ENCODE measurements at regions not wholly inside any gene's neighbourhood (a gene's known extent, or its start where the extent isn't known, plus 50 kb on each side); places are given as distances from the start of the nearest gene placed in this dataset.
A peak's percentile ranks its signal among the peaks of the same experiment; 100 is the strongest.

DNA sequence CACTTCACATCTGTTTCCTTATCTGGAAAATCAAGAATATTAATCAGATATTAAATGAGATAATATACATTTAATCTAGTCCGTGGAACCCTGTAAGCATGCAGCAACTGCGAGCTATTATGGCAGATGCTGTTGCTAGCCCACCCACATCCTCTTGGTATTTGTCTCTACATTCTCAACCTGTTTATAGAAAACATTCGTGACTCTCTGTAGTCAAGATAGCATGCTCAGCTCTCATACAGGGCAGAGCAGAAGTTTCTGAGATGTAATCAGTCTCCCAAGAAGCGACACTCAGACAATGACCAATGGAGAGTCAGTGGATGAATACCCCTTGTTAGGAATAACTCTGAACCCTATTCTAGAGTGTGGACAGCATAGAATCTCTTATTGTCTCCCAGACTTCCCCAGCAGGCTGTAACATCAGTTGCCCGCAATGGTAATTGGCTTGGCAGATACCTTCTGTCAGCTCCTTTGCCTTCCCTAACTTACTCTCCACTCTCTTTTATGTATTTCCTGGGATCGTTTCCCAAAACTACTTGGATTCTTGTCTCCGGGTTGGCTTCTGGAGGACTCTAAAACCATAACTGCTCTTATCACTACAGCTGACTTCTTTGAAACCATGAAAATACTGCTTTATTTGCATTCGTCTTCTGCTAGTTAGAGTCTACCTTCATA, 400.7 kb upstream of the TNP1 start:
- DNase-seq, result no peak

DNA sequence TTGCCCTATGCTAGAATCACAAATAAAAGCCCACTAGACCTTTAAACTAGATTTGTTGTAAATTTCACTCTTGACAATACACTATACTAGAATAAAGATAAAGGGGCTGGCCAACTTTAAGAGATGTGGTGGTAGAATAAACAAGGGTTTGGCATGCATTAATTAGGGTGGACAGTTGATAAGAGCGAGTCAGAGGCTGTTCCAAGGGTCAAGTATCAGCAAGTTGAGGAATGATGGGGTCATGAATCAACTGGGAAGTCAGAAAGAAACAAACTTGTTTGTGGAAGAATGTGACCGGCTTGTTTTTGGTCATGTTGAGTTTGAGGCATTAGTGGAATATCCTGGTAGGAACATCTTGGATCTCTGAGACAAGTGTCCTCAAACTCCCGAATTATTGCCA, 398.3 kb upstream of the TNP1 start:
- no peak for DNase-seq

DNA sequence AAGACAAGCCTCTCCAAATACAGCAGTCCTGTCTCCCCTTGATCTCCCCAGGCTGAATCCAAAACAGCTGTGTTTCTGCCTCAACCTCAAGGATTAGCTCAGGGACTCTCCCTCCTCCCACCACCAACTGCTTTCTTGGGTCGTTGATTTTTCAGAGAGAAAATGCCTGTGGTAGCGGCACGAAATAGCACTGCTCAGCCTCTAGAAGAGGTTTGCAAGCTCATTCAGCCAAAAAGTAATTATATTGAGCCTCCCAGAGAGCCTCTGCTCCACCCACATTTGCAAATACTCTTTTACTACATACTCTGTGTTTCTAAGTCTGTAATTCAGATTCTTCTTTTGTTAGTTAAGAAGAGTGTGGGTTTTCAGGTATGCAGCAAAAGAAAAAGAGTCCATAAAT, 396.4 kb upstream of the TNP1 start:
- peak; percentile 88 for DNase-seq

DNA sequence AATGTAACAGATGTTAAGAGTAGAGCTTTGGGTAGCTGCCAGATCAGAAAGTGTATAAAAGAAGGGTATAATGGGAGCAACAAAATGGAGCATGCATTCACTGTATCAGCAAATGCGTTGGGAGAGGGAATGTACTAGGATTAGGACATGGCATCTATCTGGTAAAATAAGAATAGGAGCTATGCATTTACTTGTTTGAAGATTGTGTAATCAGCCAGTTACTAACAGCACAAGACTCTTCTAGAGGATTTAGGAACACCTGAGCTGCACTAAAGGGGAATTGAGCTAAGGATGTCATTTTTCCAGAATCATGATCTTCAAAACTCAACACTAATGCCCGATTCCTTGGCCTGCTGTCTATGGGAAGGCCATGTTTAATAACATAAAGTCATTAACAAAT, 394.2 kb upstream of the TNP1 start:
- DNase-seq, result no peak

DNA sequence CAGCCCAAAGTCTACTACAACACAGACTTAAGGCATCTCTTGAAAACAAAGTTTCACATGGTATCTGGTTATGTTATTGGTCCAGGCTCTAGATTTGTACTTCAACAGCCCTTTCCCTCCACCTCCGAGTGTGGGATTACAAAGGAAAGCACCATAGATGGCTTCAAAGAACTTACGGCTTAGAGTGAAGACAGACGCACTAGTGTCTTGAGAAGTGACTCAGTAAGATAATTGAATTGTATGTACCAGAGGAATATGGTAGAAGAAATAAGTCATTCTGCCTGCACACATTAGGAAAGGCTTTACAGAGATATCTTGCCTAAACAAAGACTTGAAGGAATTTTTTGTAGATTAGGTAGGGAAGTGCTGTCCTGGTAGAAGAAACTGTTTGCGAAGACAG, 392.3 kb upstream of the TNP1 start:
- no peak for DNase-seq

DNA sequence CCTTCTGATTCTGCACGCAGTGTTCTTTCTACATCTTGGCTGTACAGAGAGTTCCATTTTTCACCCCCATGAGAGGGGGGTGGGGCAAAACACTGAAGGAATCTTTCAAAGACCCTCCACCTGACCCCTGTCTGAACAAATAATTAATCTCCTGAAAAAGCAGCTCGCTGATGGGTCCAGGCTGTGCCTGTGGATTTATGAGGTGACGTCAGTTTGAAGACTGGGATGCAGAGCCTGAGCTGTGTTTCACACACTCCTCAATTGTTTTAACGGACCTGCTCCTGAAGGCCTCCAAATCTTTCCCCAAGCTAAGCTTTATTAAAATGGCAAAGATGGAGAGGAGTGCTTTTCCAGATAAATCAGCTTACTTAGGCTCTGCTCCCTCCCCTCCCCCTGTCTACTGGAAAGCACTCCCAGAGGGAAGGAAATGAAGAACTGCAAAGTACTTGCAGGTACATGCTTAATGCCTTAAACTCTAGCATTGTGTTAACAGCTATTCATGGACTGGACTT, 390.2 kb upstream of the TNP1 start:
- DNase-seq, result peak; percentile 28

DNA sequence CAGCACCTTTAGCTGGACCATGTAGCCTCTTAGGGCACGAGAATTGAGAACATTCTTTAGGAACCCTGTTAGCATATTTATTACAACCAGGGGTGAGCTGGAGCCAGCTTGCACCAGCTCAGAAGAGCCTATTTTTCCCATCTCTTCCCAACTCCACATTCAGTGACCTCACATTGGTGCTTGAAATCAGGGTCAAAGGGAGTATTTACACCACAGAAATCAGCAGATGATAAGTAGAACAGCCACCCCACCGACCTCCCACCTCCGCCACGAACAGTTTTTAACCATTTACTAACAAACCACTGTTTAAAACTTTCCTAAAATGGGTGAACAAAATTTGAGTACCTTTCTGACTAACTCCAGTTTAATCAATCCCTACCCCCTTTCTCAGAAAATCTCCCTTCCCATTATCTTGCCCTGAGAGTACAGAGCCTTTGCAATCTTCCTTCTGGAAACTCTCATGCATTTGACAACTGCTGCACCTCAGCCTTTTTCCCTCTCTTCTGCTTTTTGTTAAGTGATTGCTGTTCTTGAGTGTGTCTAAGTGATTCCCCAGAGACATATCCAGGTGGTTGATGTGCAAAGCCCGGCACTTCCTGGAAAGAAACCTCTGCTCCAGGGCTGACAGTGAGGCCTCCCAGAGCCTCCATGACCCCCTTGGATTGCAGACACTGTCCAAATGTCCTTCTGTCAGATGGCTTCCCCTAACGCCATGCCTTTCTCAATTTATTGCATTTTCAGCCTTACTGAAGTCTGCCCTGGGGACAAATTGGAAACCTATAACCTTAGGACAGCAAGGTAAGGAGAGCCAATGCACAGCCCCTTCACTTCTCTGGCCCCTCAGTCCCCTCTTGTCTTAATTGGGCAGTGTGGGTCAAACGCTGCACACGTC, 389.5 kb upstream of the TNP1 start:
- DNase-seq, result no peak

DNA sequence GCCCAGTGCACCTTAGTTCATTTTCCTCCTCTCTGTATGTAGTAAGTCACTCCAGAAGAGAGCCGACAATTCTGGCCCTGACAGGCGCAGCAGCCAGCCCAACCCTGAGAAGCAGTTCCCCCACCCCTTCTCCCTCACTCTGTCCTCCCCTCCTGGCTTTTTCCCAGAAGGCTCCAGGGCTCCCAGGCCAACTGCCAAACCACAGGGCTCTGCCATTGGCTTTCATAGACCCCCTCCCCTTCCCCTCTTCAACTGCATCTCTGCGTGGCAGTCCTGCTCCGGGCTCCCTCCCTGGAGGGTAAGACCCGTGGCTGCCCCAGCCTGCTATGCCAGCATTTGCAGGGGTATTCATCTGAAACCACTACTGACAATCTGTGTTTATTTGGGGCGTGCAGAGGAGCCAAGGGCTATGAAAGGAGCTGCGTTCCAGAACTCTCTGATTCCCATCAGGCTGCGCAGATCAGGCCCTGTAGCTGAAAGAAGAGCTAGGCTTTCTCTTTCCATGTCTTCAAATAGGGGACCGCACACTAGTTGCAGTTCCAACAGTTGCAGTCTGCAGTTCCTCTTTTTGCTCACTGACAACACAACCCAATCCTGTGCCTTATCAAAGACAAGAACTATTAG, 388.6 kb upstream of the TNP1 start:
- DNase-seq, result peak; percentile 91

DNA sequence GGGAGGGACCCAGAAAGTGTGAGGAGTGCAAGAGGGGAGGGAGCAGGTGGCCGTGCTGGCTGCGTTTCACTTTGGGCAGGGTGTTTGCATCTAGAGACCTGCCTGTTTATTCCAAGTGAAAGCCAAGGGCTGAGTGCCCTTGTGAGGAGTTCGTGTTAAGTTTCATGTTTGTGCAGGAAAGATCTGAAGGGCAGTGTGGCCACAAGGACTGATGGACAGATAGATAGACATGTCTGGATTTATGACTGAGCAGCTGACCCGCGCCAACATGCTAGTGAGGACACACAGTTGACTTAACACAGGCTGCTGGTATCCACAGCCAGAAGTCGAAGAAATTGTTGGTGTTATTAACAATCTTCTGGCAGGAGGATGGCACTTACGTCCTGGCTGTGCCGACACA, 387.6 kb upstream of the TNP1 start:
- no peak for DNase-seq

DNA sequence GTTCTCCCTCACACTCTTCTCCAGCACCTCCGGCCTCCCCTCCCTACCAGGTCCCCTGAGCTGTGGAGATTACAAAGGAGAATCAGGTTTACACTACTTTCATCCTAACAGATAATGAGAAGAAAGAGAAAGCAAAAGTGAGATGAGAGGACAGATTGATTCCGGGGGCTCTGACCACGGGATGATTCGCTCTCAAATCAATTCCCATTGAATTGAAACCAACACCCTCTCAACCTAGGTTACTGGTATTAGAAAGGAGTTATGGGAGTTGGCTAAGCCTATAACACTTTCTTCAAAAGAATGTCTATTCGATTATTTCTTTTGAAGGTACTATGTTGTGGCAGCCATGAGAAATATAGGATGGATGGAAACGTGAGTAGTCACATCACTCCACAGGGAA, 386.2 kb upstream of the TNP1 start:
- no peak for DNase-seq

DNA sequence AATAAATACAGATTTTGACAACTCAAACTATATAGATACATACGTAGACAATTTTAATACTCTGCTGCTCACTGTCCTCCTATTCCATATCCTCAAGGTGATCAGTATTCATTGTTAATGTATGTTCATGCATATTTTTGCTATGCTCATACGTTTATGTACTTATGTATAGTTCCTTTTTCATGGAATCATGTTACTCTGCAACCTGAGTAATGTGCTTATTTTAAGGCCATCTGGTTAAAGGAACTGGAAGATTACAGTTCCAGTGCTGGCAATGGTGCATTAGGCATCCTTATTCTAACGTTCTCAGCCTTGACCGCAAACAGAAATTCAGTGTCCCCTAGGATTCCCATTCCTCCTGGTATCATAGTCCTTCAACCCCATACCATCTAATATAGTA, 385.0 kb upstream of the TNP1 start:
- no peak for DNase-seq

DNA sequence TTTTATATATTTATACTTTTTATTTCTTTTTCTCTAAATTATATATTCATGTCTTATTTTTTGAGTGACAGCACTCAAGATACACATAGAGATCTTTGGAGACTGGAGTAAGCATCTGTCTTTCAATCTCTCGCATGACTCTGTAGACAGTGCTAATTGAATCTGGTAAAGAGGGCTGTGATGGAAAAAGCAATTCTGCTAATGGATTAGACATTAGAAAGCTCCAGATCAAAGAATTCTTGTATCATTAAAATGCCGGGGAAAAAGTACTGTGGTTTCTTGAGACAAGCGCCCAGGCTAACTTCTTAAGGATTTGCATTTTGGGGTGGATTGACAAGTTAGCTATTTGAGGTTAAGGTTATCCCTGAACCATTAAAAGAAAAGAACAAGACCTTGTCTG, 383.1 kb upstream of the TNP1 start:
- DNase-seq, result no peak

DNA sequence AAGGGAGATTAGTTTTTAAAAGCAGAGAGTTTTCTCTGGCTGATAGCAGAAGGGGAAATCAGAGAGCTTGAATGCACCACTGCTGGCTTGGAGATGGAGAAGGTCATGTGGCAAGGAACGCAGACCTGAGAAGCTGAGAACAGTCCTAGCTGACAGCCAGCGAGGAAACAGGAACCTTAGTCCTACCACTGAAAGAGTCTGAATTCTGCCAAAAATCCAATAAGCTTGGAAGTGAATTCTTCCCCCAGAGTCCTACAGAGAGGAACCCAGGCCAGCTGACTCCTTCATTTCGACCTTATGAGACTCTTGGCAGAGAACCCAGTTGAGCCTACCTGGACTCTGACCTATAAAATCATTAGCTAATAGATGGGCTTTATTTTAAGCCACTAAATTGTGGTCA, 371.9 kb upstream of the TNP1 start:
- DNase-seq, result no peak

DNA sequence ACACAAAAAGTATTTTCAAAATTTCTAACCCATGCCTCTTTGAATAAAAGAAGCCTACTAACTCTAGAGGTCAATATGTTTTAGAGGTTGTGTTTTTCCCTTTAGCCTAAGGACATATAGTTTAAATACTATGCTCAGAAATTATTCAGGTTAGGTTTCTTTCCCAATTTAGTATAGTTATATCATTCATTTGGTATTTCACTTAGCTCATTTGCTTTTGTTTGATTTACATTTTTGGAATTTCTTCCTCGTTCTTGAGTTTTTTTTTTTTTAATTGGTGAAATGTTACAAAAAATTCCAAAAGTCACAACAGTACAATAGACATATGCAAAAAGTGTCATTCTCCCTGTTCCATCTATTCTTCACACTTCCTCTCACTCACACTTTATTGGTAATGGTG, 371.3 kb upstream of the TNP1 start:
- peak; percentile 54 for DNase-seq

DNA sequence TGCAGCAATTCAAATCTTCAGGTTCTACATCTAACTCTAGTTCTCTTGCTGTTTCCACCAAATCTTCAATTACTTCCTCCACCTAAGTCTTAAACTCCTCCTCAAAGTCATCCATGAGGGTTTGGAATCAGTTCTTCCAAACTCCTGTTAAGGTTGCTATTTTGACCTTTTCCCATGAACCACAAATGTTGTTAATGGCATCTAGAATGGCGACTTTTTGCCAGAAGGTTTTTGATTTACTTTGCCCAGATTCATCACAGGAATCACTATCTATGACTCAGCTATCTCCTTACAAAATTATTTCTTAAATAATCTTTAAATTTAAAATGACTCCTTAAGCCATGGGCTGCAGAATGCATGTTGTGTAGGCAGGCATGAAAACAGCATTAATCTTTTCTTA, 368.9 kb upstream of the TNP1 start:
- DNase-seq, result no peak

DNA sequence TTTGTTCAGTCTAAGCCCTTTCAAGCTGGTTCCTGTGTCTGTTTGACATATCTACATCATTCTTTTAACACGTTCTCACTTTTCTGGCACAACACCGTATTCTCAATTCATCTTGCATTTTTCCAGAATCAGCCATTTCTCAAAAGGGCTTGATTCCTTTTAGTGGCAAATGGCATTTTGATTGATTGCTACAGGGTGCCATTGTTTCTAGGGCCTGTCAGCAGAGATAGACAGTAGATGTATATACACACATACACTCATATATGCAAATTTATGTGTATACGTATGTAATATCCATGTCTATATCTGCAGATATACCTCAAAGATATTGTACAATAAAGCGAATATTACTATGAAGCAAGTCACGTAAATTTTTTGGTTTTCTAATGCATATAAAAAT, 367.9 kb upstream of the TNP1 start:
- no peak for DNase-seq

DNA sequence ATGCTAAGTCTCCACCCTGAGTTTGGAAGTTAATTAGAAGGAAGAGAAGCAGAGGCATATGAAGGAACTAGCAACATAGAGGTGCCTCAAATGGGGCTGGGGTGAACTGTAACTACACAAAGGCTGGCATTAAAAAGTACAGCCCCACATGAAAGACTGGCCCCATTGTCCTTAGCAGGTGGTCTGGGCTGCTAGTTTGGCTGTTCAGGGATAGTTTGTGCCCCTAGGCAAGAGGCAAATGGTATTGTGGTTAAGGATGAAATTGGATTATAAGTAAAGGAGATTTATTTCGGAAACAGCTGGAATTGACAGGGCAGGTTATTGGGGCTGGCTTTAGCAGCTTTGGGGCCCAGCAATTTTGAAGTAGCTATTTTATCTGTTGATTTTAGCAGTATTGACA, 365.7 kb upstream of the TNP1 start:
- no peak for DNase-seq

DNA sequence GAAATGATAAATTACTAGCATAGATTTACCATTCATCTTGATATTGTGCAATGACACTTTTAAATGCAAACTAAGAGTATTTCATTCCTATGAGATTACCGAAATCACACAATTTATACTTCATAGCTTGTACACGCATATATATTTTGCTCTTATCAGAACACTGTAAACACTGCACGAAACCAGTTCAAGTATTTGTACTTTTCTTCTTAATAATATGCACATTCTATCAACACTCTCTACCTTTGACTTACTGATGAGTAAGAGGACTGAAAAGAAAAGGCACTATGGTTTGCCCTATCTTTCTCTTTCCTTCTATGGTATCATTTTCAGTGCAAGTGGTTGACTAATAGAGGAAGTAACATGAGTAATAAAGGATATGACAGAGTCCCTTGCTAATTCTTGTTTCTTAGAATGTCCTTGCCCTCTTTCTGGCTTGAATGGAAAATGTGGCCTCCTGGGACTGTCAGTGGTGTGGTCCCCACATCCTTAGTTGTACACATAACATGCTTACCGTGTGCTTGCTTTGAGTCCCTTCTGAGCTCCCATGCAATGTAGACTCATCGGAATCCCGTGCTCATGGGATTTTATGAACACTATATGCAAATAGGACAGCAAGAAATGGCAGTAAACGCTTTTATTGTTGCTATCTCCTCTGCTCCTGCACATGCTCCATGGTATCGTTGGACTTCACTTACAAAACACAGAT, 363.5 kb upstream of the TNP1 start:
- peak; percentile 97 for DNase-seq

DNA sequence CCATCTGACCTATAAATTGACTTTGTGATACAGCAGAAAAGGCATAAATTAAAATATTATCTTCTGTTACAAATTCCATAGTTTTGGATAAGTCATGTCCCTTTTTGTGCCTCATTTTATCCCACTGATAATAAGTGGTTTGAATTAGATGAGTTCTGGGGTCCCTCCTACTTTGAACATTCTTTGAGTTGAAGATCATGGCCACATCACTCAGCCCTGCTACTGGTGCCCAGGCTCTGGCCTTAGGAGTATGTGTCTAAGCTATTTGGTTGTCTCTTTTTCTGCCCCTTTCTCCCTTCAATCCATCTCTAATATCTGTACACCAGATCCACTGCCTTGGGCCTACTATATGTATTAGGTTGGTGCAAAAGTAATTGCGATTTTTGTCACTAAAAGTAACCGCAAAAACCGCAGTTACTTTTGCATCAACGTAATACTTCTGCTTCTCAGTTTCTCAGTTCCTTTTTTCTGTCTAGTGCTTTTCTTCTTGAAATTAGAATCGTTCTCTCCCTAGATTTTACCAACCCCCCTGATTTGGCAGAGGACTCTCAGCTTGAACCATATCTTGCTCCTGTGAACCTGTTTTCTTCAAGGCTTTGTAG, 362.5 kb upstream of the TNP1 start:
- DNase-seq, result peak; percentile 39

DNA sequence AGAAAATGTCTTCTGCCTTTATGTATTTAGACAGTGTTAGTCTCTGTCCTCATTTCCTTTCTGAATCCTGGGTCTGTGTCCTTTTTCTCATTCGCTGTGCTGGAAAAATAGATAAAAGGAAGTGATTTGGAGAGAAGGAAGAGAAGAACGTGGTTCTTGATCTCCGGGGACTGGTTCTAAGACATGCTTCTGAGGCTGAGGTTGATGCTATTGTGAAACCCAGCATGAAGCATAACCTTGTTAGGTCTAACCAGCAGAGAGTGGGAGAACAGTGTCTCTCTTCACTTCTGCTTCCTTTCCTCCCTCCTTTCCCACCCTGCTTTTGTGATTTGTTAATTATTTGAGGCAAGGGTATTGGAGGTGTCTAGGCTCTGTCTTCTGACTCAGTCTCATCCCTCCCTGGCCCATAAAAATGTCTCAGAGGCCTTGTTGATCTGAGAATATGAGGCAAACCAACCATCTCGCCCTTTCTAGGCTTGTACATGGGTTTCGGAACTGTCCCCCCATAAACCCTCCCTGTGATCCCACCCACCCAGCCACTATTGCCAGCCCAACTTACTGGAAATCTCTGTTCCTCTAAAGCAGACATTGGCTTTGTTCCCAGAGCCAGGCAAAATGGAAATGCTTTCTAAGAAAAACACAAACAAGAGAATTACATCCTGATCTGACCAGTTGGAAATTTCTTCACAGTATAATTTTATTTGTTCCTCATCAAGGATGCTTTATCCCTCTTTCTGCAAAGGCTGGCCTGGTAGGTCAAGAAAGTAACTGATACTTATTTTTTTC, 360.6 kb upstream of the TNP1 start:
- peak; percentile 42 for DNase-seq

DNA sequence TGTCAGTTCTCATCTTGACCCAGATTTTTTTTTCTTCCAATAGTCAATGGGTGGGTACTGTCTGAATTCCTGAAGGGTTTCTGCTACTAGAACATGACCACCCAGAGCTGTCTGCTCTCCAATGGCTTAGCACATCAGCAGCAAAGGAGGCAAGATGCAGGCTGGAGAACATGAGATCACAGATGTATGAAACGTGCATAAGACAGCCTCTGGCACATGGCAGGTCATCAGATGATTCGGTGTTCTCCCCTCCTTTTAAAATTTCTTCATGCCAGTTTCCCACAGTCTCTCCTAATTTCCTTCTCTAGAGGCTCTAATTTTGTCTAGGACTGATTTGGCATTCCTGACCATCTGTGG, 359.3 kb upstream of the TNP1 start:
- DNase-seq, result no peak

Measured in fibroblast of skin of right quadriceps (primary cell).